SU-DHL-6 (cell line): ENCODE measurements at regions not wholly inside any gene's neighbourhood (a gene's known extent, or its start where the extent isn't known, plus 50 kb on each side); places are given as distances from the start of the nearest gene placed in this dataset.

Experiments used
- EZH2phosphoT487 ChIP-seq: fragments of 200-600 bp; sonication (generic), shearing (Covaris generic); conservative IDR thresholded peaks from 2 replicates; pipeline ENCODE4 v1.6.1; 2018; ENCODE audit warnings: mild to moderate bottlenecking, antibody characterized with exemption, low read length, moderate library complexity, mixed read lengths
- TF ChIP-seq, protein P1 (sequence below): fragments of 200-600 bp; sonication (generic); IDR thresholded peaks from one replicate; pipeline ENCODE4 v1.5.1; 2017; ENCODE audit warnings: antibody characterized with exemption, mild to moderate bottlenecking, low read length, moderate library complexity; ENCODE audit not compliant: insufficient read depth, poor library complexity, severe bottlenecking

DNA sequence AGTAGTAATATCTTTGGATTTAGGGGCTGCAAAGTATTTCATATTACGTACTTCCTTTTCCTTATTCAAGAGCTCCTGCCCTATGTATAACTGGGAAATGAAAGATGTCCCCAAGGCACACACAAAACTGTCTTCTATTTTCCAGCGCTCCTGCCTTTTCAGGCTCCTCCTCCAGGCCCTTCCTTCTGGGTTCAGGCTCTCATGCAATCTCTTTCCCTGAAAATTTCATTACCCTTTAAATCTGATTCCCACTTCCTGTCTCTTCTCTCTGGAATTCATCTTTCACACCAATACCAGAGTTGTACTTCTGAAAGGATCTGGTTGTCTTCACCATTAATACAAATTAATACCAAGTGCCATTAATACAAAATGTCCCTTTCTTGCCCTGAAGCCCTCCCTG is 181.6 kb downstream of the UTRN start:
- TF ChIP-seq, protein P1, sequence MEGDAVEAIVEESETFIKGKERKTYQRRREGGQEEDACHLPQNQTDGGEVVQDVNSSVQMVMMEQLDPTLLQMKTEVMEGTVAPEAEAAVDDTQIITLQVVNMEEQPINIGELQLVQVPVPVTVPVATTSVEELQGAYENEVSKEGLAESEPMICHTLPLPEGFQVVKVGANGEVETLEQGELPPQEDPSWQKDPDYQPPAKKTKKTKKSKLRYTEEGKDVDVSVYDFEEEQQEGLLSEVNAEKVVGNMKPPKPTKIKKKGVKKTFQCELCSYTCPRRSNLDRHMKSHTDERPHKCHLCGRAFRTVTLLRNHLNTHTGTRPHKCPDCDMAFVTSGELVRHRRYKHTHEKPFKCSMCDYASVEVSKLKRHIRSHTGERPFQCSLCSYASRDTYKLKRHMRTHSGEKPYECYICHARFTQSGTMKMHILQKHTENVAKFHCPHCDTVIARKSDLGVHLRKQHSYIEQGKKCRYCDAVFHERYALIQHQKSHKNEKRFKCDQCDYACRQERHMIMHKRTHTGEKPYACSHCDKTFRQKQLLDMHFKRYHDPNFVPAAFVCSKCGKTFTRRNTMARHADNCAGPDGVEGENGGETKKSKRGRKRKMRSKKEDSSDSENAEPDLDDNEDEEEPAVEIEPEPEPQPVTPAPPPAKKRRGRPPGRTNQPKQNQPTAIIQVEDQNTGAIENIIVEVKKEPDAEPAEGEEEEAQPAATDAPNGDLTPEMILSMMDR, result no peak
- no peak for TF ChIP-seq EZH2phosphoT487
